Testis (tissue), 2 donors: ENCODE measurements at regions not wholly inside any gene's neighbourhood (a gene's known extent, or its start where the extent isn't known, plus 50 kb on each side); places are given as distances from the start of the nearest gene placed in this dataset.

Experiments
- POLR2A ChIP-seq: fragments of 450-650 bp; IDR thresholded peaks from one replicate; pipeline ENCODE4 v1.6.1; 2017; ENCODE audit warnings: antibody characterized with exemption, mild to moderate bottlenecking, moderate library complexity
- TF ChIP-seq, protein P1 (sequence below), 3 experiments: fragments of 450-650 bp in 2 of 3; fragments of 200-600 bp in 1 of 3; sonication (generic) in 1 of 3; IDR thresholded peaks; one replicate each; pipeline ENCODE4 v1.5.1; 2016 to 2019; ENCODE audit warnings: antibody characterized with exemption in 3 of 3, mild to moderate bottlenecking in 2 of 3, moderate library complexity in 1 of 3

DNA sequence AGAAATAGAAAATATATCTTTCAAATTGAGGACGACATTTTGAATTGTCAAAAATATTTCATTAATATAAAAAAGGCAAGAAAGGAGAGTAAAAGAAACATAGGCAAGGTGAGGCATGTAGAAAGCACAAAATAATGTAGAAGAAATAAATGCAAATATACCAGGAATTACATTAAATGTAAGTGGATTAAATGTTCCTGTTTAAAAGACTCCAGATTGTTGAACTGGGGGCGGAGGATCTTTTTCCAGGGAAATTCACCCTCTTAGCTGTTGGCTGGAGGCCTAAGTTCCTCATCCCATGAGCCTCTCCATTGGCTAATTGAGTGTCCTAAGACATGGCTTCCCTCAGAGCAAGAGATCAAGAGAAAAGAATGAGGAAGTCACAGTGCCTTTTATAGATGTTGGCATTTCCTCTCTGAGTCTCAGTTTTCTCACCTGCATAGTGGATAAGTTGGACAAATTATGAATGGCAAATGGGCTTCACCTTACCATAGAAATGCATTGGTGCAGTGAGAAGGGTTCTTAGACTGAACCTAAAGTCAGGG is 147.4 kb upstream of the SMAD3 start:
- TF ChIP-seq, protein P1, sequence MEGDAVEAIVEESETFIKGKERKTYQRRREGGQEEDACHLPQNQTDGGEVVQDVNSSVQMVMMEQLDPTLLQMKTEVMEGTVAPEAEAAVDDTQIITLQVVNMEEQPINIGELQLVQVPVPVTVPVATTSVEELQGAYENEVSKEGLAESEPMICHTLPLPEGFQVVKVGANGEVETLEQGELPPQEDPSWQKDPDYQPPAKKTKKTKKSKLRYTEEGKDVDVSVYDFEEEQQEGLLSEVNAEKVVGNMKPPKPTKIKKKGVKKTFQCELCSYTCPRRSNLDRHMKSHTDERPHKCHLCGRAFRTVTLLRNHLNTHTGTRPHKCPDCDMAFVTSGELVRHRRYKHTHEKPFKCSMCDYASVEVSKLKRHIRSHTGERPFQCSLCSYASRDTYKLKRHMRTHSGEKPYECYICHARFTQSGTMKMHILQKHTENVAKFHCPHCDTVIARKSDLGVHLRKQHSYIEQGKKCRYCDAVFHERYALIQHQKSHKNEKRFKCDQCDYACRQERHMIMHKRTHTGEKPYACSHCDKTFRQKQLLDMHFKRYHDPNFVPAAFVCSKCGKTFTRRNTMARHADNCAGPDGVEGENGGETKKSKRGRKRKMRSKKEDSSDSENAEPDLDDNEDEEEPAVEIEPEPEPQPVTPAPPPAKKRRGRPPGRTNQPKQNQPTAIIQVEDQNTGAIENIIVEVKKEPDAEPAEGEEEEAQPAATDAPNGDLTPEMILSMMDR (IDR thresholded peaks at IDR 0.05), result no peak
- TF ChIP-seq POLR2A, result no peak
